Endothelial cell of umbilical vein (primary cell): ENCODE measurements at regions not wholly inside any gene's neighbourhood (a gene's known extent, or its start where the extent isn't known, plus 50 kb on each side); places are given as distances from the start of the nearest gene placed in this dataset.

Experiments used
- BruUV-seq: library from RNA; stranded (reverse); fragments of 400-500 nt; replicated peaks from 2 replicates; lab custom pipeline; 2021; lab: Mats Ljungman, UMichigan
- CTCF ChIA-PET: fragments of 300-600, 350-600 bp; sonication (Branson Sonifier 250); formaldehyde crosslinking; loops from one replicate; lab custom pipeline; 2021; ENCODE audit warnings: antibody characterized with exemption, inconsistent platforms; lab: Charles Lee
- POLR2A ChIA-PET: fragments of 300-600, 350-600 bp; sonication (Branson Sonifier 250); formaldehyde crosslinking; loops from one replicate; lab custom pipeline; 2021; ENCODE audit warnings: antibody characterized with exemption, inconsistent platforms; lab: Charles Lee
- DNase-seq: peaks from one replicate; pipeline ENCODE4 v3.0.0-alpha.2; 2011; ENCODE audit warnings: low read depth, low spot score
- FAIRE-seq: peaks from 2 replicates; lab custom pipeline; 2011; peaks lifted over from hg19 to GRCh38; lab: Jason Lieb, UNC
- H2AFZ ChIP-seq: 2 replicates; pipeline ENCODE4 v1.6.0; 2012; ENCODE audit warnings: low read depth, low read length, control low read depth, inconsistent platforms
- H3K27ac ChIP-seq: 2 replicates; pipeline ENCODE4 v1.5.1; 2011; ENCODE audit warnings: low read depth, mild to moderate bottlenecking, control low read depth, low read length, moderate library complexity; ENCODE audit not compliant: insufficient read depth
- H3K27me3 ChIP-seq, 2 experiments: 2 replicates each; pipeline versions ENCODE4 v1.6.0 to v1.6.1; 2011; ENCODE audit warnings: low read length in 2 of 2, mixed read lengths in 1 of 2; ENCODE audit not compliant: control insufficient read depth in 2 of 2, insufficient read depth in 2 of 2
- H3K36me3 ChIP-seq, 2 experiments: 2 replicates in 1 of 2; 3 replicates in 1 of 2; pipeline ENCODE4 v1.5.1; 2011; ENCODE audit warnings: low read length in 2 of 2, mild to moderate bottlenecking in 1 of 2, moderate library complexity in 1 of 2; ENCODE audit not compliant: control insufficient read depth in 2 of 2, insufficient read depth in 2 of 2; ENCODE audit errors: extremely low read depth in 1 of 2
- H3K4me1 ChIP-seq: 3 replicates; pipeline ENCODE4 v1.5.1; 2011; ENCODE audit warnings: mild to moderate bottlenecking, low read length; ENCODE audit not compliant: control insufficient read depth, insufficient read depth; ENCODE audit errors: extremely low read depth
- H3K4me2 ChIP-seq: 2 replicates; pipeline ENCODE4 v1.6.1; 2011; ENCODE audit warnings: low read length, control low read depth, mixed read lengths; ENCODE audit not compliant: insufficient read depth
- H3K4me3 ChIP-seq, 3 experiments: fragments of 200-600 bp in 1 of 3; sonication (generic), shearing (Covaris generic) in 1 of 3; replicated peaks in 1 of 3; 2 replicates each; pipeline ENCODE4 v1.5.1; 2011 to 2016; ENCODE audit warnings: control low read depth in 3 of 3, low read length in 3 of 3, mild to moderate bottlenecking in 2 of 3, inconsistent platforms in 1 of 3, low read depth in 1 of 3, moderate library complexity in 1 of 3; ENCODE audit not compliant: insufficient read depth in 1 of 3
- H3K79me2 ChIP-seq: 2 replicates; pipeline ENCODE4 v1.6.0; 2012; ENCODE audit warnings: low read length, inconsistent platforms; ENCODE audit not compliant: control insufficient read depth, insufficient read depth
- H3K9ac ChIP-seq: replicated peaks from 2 replicates; pipeline ENCODE3; 2011; ENCODE audit warnings: low read length, control low read depth; ENCODE audit not compliant: insufficient read depth; ENCODE audit errors: extremely low read depth
- H3K9me1 ChIP-seq: replicated peaks from 3 replicates; pipeline ENCODE4 v1.6.0; 2011; ENCODE audit warnings: mild to moderate bottlenecking, low read length; ENCODE audit not compliant: control insufficient read depth, insufficient read depth; ENCODE audit errors: extremely low read depth
- H3K9me3 ChIP-seq: replicated peaks from 2 replicates; pipeline ENCODE4 v1.5.1; 2012; ENCODE audit warnings: low read length, inconsistent platforms; ENCODE audit not compliant: control insufficient read depth, insufficient read depth
- H4K20me1 ChIP-seq: replicated peaks from 2 replicates; pipeline ENCODE3; 2011; ENCODE audit warnings: mild to moderate bottlenecking, low read length; ENCODE audit not compliant: control insufficient read depth, insufficient read depth; ENCODE audit errors: extremely low read depth
- CTCF ChIP-seq, 2 donors: IDR thresholded peaks; 1 replicate in 1 of 2; 2 replicates in 1 of 2; pipeline ENCODE4 v1.5.1; 2011; ENCODE audit warnings: low read length in 2 of 2, mild to moderate bottlenecking in 2 of 2, moderate library complexity in 2 of 2, control low read depth in 1 of 2, inconsistent platforms in 1 of 2, low read depth in 1 of 2; ENCODE audit not compliant: insufficient read depth in 1 of 2; ENCODE audit errors: extremely low read depth in 1 of 2
- EZH2 ChIP-seq: IDR thresholded peaks from 2 replicates; pipeline ENCODE4 v1.6.1; 2012; ENCODE audit warnings: borderline replicate concordance, low read depth, mild to moderate bottlenecking, moderate library complexity, low read length, inconsistent platforms; ENCODE audit not compliant: severe bottlenecking
- FOS ChIP-seq: IDR thresholded peaks from 2 replicates; pipeline ENCODE4 v1.6.1; 2011; ENCODE audit warnings: mild to moderate bottlenecking, low read length, moderate library complexity, borderline replicate concordance; ENCODE audit not compliant: insufficient read depth
- GATA2 ChIP-seq: IDR thresholded peaks from 2 replicates; pipeline ENCODE4 v1.7.0; 2011; ENCODE audit warnings: low read depth, mild to moderate bottlenecking, moderate library complexity, mixed read lengths, low read length; ENCODE audit not compliant: insufficient read length, insufficient read depth
- JUN ChIP-seq: IDR thresholded peaks from 2 replicates; pipeline ENCODE4 v1.6.1; 2011; ENCODE audit warnings: borderline replicate concordance, low read depth; ENCODE audit not compliant: insufficient read length, insufficient read depth
- MAX ChIP-seq: IDR thresholded peaks from 2 replicates; pipeline ENCODE4 v1.6.1; 2011; ENCODE audit not compliant: insufficient read depth, insufficient read length
- MYC ChIP-seq: IDR thresholded peaks from one replicate; pipeline ENCODE4 v1.6.1; 2011; ENCODE audit warnings: mild to moderate bottlenecking, low read depth, low read length
- POLR2A ChIP-seq: IDR thresholded peaks from 2 replicates; pipeline ENCODE4 v1.6.1; 2012; ENCODE audit warnings: low read depth, mild to moderate bottlenecking, control low read depth, low read length
- POLR2AphosphoS5 ChIP-seq: IDR thresholded peaks from 2 replicates; pipeline ENCODE4 v1.6.1; 2012; ENCODE audit warnings: low read depth, mild to moderate bottlenecking, control low read depth, low read length, moderate library complexity; ENCODE audit not compliant: insufficient read depth
- dilution Hi-C: fragments of 300-500 bp; cut with MboI; formaldehyde crosslinking; loops from one replicate; pipeline ENCODE4 v1.15.0; 2019; ENCODE audit warnings: low sequenced_read_pairs; ENCODE audit not compliant: extremely low pct_ligation_motif_present
- intact Hi-C: fragments of 100-400 bp; cut with micrococcal nuclease; formaldehyde crosslinking; loops from one replicate; pipeline ENCODE4 v1.10.0; 2022

GRCh38 chr5:87829217-87829551 is 416.5 kb upstream of the CCNH start:
- DNase-seq, result no peak
- no peak for FAIRE-seq
- H4K20me1 ChIP-seq, result no peaks in the 10 kb centered on the region

GRCh38 chr5:87828545-87829216 is 416.0 kb upstream of the CCNH start:
- Histone ChIP-seq H2AFZ (no peak overlapping the region), H3K9me1 (no peaks in the 10 kb centered on the region), H3K79me2 (no peaks in the 10 kb centered on the region), H4K20me1 (no peaks in the 10 kb centered on the region), H3K4me1 (no peaks in the 10 kb centered on the region), H3K4me2 (no peak overlapping the region), H3K27me3 (no peaks in the 10 kb centered on the region), H3K9ac (no peak overlapping the region), H3K9me3 (no peaks in the 10 kb centered on the region), H3K36me3 (no peaks in the 10 kb centered on the region), H3K27ac (no peak overlapping the region), H3K4me3 (no peak overlapping the region)
- intact Hi-C loops, result no loop called here
- no peak for DNase-seq
- POLR2A ChIA-PET, result no interaction called here
- dilution Hi-C loops, result no loop called here
- no TSS peak for BruUV-seq
- TF ChIP-seq EZH2 (no peak), MAX (no peak), FOS (no peak), POLR2AphosphoS5 (no peak), GATA2 (no peak), CTCF (IDR thresholded peaks at IDR 0.05; ENCODE audit: extremely low read depth in 1 of 2, insufficient read depth in 1 of 2, low read depth in 1 of 2, low read length in 2 of 2) (no peak), MYC (no peak), JUN (no peak), POLR2A (no peak)
- no peak for FAIRE-seq
- CTCF ChIA-PET, result no interaction called here

More at GRCh38 chr5:87829217-87829551, 416.5 kb upstream of the CCNH start:
- no peaks in the 10 kb centered on the region for H3K4me1 ChIP-seq
- no peak overlapping the region for H3K4me2 ChIP-seq
- CTCF ChIA-PET, result no interaction called here
- H3K4me3 ChIP-seq, result no peak overlapping the region
- no TSS peak for BruUV-seq
- no peak overlapping the region for H3K27ac ChIP-seq
- H3K36me3 ChIP-seq, result no peaks in the 10 kb centered on the region
- H3K9ac ChIP-seq, result no peak overlapping the region
- dilution Hi-C loops (no loop called here), intact Hi-C loops (no loop called here)
- H3K79me2 ChIP-seq, result no peaks in the 10 kb centered on the region
- TF ChIP-seq CTCF (IDR thresholded peaks at IDR 0.05; ENCODE audit: extremely low read depth in 1 of 2, insufficient read depth in 1 of 2, low read depth in 1 of 2, low read length in 2 of 2) (no peak), POLR2A (no peak)
- POLR2A ChIA-PET, result no interaction called here
- H3K9me1 ChIP-seq, result no peaks in the 10 kb centered on the region
- no peak overlapping the region for H2AFZ ChIP-seq
- no peaks in the 10 kb centered on the region for H3K27me3 ChIP-seq
- H3K9me3 ChIP-seq, result no peaks in the 10 kb centered on the region
